B cell (primary cell): ENCODE measurements at regions not wholly inside any gene's neighbourhood (a gene's known extent, or its start where the extent isn't known, plus 50 kb on each side); places are given as distances from the start of the nearest gene placed in this dataset.

ENCODE experiments used
- ATAC-seq: fragments of 200-7000 bp; cut with Tn5 transposase; one replicate; pipeline ENCODE4 v1.10.0; 2021; ENCODE audit warnings: low read depth, mild to moderate bottlenecking, moderate number of reproducible peaks, moderate library complexity
- CTCF ChIA-PET: fragments of 350-600 bp; sonication (Branson Sonifier 250); formaldehyde crosslinking; loops from one replicate; lab custom pipeline; 2021; ENCODE audit warnings: antibody characterized with exemption, inconsistent platforms; lab: Charles Lee
- POLR2A ChIA-PET: fragments of 350-600 bp; sonication (Branson Sonifier 250); formaldehyde crosslinking; loops from one replicate; lab custom pipeline; 2021; ENCODE audit warnings: antibody characterized with exemption; lab: Charles Lee
- DNase-seq: peaks from one replicate; pipeline ENCODE4 v3.0.0; 2013
- H2AFZ ChIP-seq: 2 replicates; pipeline ENCODE4 v1.6.1; 2012; ENCODE audit warnings: mild to moderate bottlenecking, low read depth, low read length; ENCODE audit not compliant: insufficient read depth, poor library complexity, severe bottlenecking
- H3K27ac ChIP-seq, 2 donors: 1 replicate in 1 of 2; 2 replicates in 1 of 2; pipeline ENCODE4 v1.5.1; 2012 to 2013; ENCODE audit warnings: low read length in 2 of 2, mild to moderate bottlenecking in 2 of 2, moderate library complexity in 1 of 2
- H3K27me3 ChIP-seq, 4 experiments: fragments of 200-600 bp in 1 of 4; sonication (generic) in 1 of 4; replicated peaks in 1 of 4; 1 replicate in 2 of 4; 2 replicates in 2 of 4; pipeline versions ENCODE4 v1.6.1 to v1.7.0; 2013 to 2016; ENCODE audit warnings: low read length in 3 of 4, mild to moderate bottlenecking in 2 of 4, mixed read lengths in 1 of 4, moderate library complexity in 1 of 4; ENCODE audit not compliant: insufficient read depth in 4 of 4, control insufficient read depth in 3 of 4; ENCODE audit errors: control extremely low read depth in 1 of 4
- H3K36me3 ChIP-seq, 2 experiments: replicated peaks in 1 of 2; 1 replicate in 1 of 2; 2 replicates in 1 of 2; pipeline versions ENCODE4 v1.6.1 to v1.7.1; 2013; ENCODE audit warnings: low read length in 1 of 2; ENCODE audit not compliant: insufficient read depth in 2 of 2, control insufficient read depth in 1 of 2; ENCODE audit errors: control extremely low read depth in 1 of 2, extremely low read depth in 1 of 2
- H3K4me1 ChIP-seq, 2 donors: fragments of 200-600 bp in 1 of 2; sonication (generic) in 1 of 2; 1 replicate in 1 of 2; 2 replicates in 1 of 2; pipeline versions ENCODE4 v1.5.1 to v1.6.1; 2013 to 2017; ENCODE audit warnings: low read length in 2 of 2; ENCODE audit not compliant: control insufficient read depth in 2 of 2, insufficient read depth in 2 of 2
- H3K4me2 ChIP-seq: replicated peaks from 2 replicates; pipeline ENCODE3; 2012; ENCODE audit warnings: mild to moderate bottlenecking, low read depth, low read length; ENCODE audit not compliant: poor library complexity, severe bottlenecking
- H3K4me3 ChIP-seq, 5 experiments: fragments of 200-600 bp in 1 of 5; sonication (generic) in 1 of 5; 1 replicate in 3 of 5; 2 replicates in 2 of 5; pipeline versions ENCODE4 v1.5.1 to v1.7.0; 2011 to 2016; ENCODE audit warnings: low read length in 4 of 5, mild to moderate bottlenecking in 4 of 5, low read depth in 2 of 5, control low read depth in 1 of 5, moderate library complexity in 1 of 5; ENCODE audit not compliant: insufficient read depth in 1 of 5; ENCODE audit errors: control extremely low read depth in 1 of 5, extremely low read depth in 1 of 5
- H3K79me2 ChIP-seq: fragments of 200-600 bp; sonication (generic); one replicate; pipeline ENCODE4 v1.6.0; 2016; ENCODE audit warnings: low read length; ENCODE audit not compliant: control insufficient read depth, insufficient read depth
- H3K9ac ChIP-seq: fragments of 200-600 bp; sonication (generic); 2 replicates; pipeline ENCODE4 v1.6.1; 2017; ENCODE audit warnings: mild to moderate bottlenecking, low read length, moderate library complexity
- H3K9me3 ChIP-seq, 3 donors: one replicate each; pipeline versions ENCODE4 v1.6.1 to v1.7.1; 2013; ENCODE audit warnings: low read length in 2 of 3; ENCODE audit not compliant: control insufficient read depth in 2 of 3, insufficient read depth in 1 of 3; ENCODE audit errors: control extremely low read depth in 1 of 3
- H4K20me1 ChIP-seq: 2 replicates; pipeline ENCODE4 v1.6.0; 2012; ENCODE audit warnings: mild to moderate bottlenecking, low read length; ENCODE audit not compliant: insufficient read depth, control insufficient read depth, poor library complexity, severe bottlenecking
- H3K27ac Mint-ChIP-seq: one replicate; pipeline ENCODE4 v1.8.0; 2021; ENCODE audit warnings: mixed read lengths
- H3K27me3 Mint-ChIP-seq: one replicate; pipeline ENCODE4 v1.8.0; 2021; ENCODE audit warnings: mixed read lengths
- H3K4me1 Mint-ChIP-seq: one replicate; pipeline ENCODE4 v1.8.0; 2021; ENCODE audit warnings: mixed read lengths
- H3K4me3 Mint-ChIP-seq: one replicate; pipeline ENCODE4 v1.8.0; 2021; ENCODE audit warnings: mixed read lengths
- H3K9me3 Mint-ChIP-seq: one replicate; pipeline ENCODE4 v1.8.0; 2022; ENCODE audit warnings: mixed read lengths; ENCODE audit not compliant: insufficient read depth
- CTCF ChIP-seq: fragments of 200-600 bp; IDR thresholded peaks from one replicate; pipeline ENCODE4 v1.8.0; 2022; ENCODE audit warnings: antibody characterized with exemption, mild to moderate bottlenecking
- EZH2 ChIP-seq: IDR thresholded peaks from 2 replicates; pipeline ENCODE4 v1.6.1; 2012; ENCODE audit warnings: borderline replicate concordance, low read depth, mild to moderate bottlenecking, moderate library complexity, low read length; ENCODE audit not compliant: insufficient read depth, poor library complexity, severe bottlenecking
- WGBS: methylation state at CpG from one replicate; pipeline ENCODE4 v1.1.5; 2013; ENCODE audit warnings: missing lambda C conversion rate; ENCODE audit not compliant: insufficient coverage; 5-methylcytosine and 5-hydroxymethylcytosine counted together
- intact Hi-C: fragments of 100-400 bp; cut with micrococcal nuclease; formaldehyde crosslinking; loops from one replicate; pipeline ENCODE4 v1.10.0; 2022

- no peak overlapping the region for H3K27ac Mint-ChIP-seq
- Histone ChIP-seq H3K4me3 (no peak overlapping the region), H3K27me3 (no peaks in the 10 kb centered on the region), H3K36me3 (no peaks in the 10 kb centered on the region), H2AFZ (no peak overlapping the region), H3K27ac (no peak overlapping the region), H3K79me2 (no peaks in the 10 kb centered on the region), H4K20me1 (no peaks in the 10 kb centered on the region), H3K4me2 (no peak overlapping the region), H3K4me1 (no peaks in the 10 kb centered on the region), H3K9ac (no peak overlapping the region), H3K9me3 (no peaks in the 10 kb centered on the region)
- POLR2A ChIA-PET: no interaction called here
- 100% methylated on average over 1 of the region's 2 CpGs for WGBS
- DNase-seq (no peak), ATAC-seq (no peak)
- H3K4me3 Mint-ChIP-seq: no peak overlapping the region
- H3K9me3 Mint-ChIP-seq: no peaks in the 10 kb centered on the region
- TF ChIP-seq EZH2: no peak
- TF ChIP-seq CTCF: no peak
- H3K27me3 Mint-ChIP-seq: no peaks in the 10 kb centered on the region
- CTCF ChIA-PET: no interaction called here
- intact Hi-C loops: no loop called here
- H3K4me1 Mint-ChIP-seq: no peaks in the 10 kb centered on the region
Measured at GRCh38 chr12:90575995-90576394, 379.0 kb downstream of the CCER1 start.

GRCh38 chr12:90574676-90575075 is 380.3 kb downstream of the CCER1 start:
- ChIA-PET CTCF (no interaction called here), POLR2A (no interaction called here)
- Histone ChIP-seq H3K4me2 (no peak overlapping the region), H3K9ac (no peak overlapping the region), H3K9me3 (no peaks in the 10 kb centered on the region), H3K27me3 (no peaks in the 10 kb centered on the region), H3K4me3 (no peak overlapping the region), H4K20me1 (no peaks in the 10 kb centered on the region), H3K79me2 (no peaks in the 10 kb centered on the region), H2AFZ (no peak overlapping the region), H3K27ac (no peak overlapping the region), H3K36me3 (no peaks in the 10 kb centered on the region), H3K4me1 (no peaks in the 10 kb centered on the region)
- Mint-ChIP-seq H3K27ac (no peak overlapping the region), H3K27me3 (no peaks in the 10 kb centered on the region), H3K9me3 (no peaks in the 10 kb centered on the region), H3K4me3 (no peak overlapping the region), H3K4me1 (no peaks in the 10 kb centered on the region)
- no peak for DNase-seq
- TF ChIP-seq EZH2 (no peak), CTCF (no peak)
- 94% methylated on average over 2 of the region's 2 CpGs for WGBS
- intact Hi-C loops: no loop called here
- no peak for ATAC-seq
